ENCODE measurements at regions not wholly inside any gene's neighbourhood (a gene's known extent, or its start where the extent isn't known, plus 50 kb on each side); places are given as distances from the start of the nearest gene placed in this dataset.

DNA sequence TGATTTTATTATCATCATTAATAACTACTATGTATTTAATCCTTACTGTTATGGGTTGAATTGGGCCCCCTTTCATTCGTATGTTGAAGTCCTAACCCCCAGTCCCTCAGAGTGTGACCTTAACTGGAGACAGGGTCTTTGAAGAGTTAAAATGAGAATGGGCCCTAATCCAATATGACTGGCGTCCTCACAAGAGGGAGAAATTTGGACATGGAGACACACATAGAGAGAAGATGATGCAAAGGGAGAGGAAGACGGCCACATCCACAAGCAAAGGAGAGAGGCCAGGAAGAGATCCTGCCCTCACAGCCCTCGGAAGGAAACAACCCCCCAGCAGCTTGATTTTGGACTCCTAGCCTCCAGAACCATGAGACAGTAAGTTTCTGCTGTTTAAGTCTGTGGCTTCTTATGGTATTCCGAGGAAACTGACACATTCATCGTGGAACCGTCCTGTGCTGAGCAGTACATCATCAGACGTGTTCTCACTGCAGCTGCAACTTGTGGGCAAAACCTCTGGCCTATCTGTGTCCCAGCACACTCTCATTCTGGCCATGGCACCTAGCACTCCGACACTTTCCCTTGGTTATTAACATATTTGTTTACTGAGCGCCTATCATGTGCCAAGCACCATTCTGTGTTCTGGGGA, 127.6 kb downstream of the SLC38A6 start:
- TF ChIP-seq POLR2A (IDR thresholded peaks at IDR 0.05) (no peak), EP300 (IDR thresholded peaks at IDR 0.05) (no peak), POLR2AphosphoS5 (IDR thresholded peaks at IDR 0.05) (no peak)
- TF ChIP-seq, protein P1, sequence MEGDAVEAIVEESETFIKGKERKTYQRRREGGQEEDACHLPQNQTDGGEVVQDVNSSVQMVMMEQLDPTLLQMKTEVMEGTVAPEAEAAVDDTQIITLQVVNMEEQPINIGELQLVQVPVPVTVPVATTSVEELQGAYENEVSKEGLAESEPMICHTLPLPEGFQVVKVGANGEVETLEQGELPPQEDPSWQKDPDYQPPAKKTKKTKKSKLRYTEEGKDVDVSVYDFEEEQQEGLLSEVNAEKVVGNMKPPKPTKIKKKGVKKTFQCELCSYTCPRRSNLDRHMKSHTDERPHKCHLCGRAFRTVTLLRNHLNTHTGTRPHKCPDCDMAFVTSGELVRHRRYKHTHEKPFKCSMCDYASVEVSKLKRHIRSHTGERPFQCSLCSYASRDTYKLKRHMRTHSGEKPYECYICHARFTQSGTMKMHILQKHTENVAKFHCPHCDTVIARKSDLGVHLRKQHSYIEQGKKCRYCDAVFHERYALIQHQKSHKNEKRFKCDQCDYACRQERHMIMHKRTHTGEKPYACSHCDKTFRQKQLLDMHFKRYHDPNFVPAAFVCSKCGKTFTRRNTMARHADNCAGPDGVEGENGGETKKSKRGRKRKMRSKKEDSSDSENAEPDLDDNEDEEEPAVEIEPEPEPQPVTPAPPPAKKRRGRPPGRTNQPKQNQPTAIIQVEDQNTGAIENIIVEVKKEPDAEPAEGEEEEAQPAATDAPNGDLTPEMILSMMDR (IDR thresholded peaks at IDR 0.05), result no peak

All from upper lobe of left lung (tissue), 4 donors.